ENCODE measurements at regions not wholly inside any gene's neighbourhood (a gene's known extent, or its start where the extent isn't known, plus 50 kb on each side); places are given as distances from the start of the nearest gene placed in this dataset.

- Histone ChIP-seq H3K4me3 (ENCODE audit: low read depth in 2 of 2, low read length in 1 of 2) (no peak overlapping the region), H3K9me3 (no peaks in the 10 kb centered on the region), H3K36me3 (replicated peaks in 1 of 2; ENCODE audit: control insufficient read depth in 1 of 2, insufficient read depth in 2 of 2, low read length in 1 of 2) (no peaks in the 10 kb centered on the region), H3K79me2 (ENCODE audit: insufficient read depth) (no peaks in the 10 kb centered on the region), H3K27ac (ENCODE audit: low read depth in 2 of 2, low read length in 1 of 2) (no peak overlapping the region), H3K4me1 (ENCODE audit: control insufficient read depth in 1 of 2, insufficient read depth in 2 of 2, low read depth in 1 of 2, low read length in 1 of 2) (no peaks in the 10 kb centered on the region; a peak in 2 of 4 replicates), H4K20me1 (ENCODE audit: insufficient read depth) (no peaks in the 10 kb centered on the region), H3K9ac (no peak overlapping the region), H3K27me3 (ENCODE audit: insufficient read depth) (no peaks in the 10 kb centered on the region), H3K9me2 (no peaks in the 10 kb centered on the region), H3K4me2 (no peak overlapping the region), H3F3A (replicated peaks; ENCODE audit: insufficient read depth) (no peaks in the 10 kb centered on the region), H2AFZ (ENCODE audit: low read depth) (no peak overlapping the region)
- TF ChIP-seq YY1 (IDR thresholded peaks at IDR 0.05; ENCODE audit: low read depth), result no peak
- ChIA-PET POLR2A (no interaction called here), CTCF (no interaction called here)
- WGBS (ENCODE audit: low lambda C conversion rate), result 21% methylated on average over 2 of the region's 2 CpGs
- DNase-seq, result no peak
Measured at GRCh38 chr2:65917986-65918385, 485.6 kb upstream of the SPRED2 start.

GRCh38 chr2:65916785-65917295, 484.4 kb upstream of the SPRED2 start:
- no peak overlapping the region for H3K9ac ChIP-seq
- H3K4me1 ChIP-seq (ENCODE audit: control insufficient read depth in 1 of 2, insufficient read depth in 2 of 2, low read depth in 1 of 2, low read length in 1 of 2), result no peaks in the 10 kb centered on the region; a peak in 2 of 4 replicates
- no peaks in the 10 kb centered on the region for H3K9me2 ChIP-seq
- H2AFZ ChIP-seq (ENCODE audit: low read depth), result no peak overlapping the region
- H3K4me3 ChIP-seq (ENCODE audit: low read depth in 2 of 2, low read length in 1 of 2), result no peak overlapping the region
- ChIA-PET CTCF (no interaction called here), POLR2A (no interaction called here)
- no peaks in the 10 kb centered on the region for H3K79me2 ChIP-seq (ENCODE audit: insufficient read depth)
- no peaks in the 10 kb centered on the region for H3K9me3 ChIP-seq
- no peaks in the 10 kb centered on the region for H3F3A ChIP-seq (replicated peaks; ENCODE audit: insufficient read depth)
- no peaks in the 10 kb centered on the region for H3K36me3 ChIP-seq (replicated peaks in 1 of 2; ENCODE audit: control insufficient read depth in 1 of 2, insufficient read depth in 2 of 2, low read length in 1 of 2)
- H3K27me3 ChIP-seq (ENCODE audit: insufficient read depth), result no peaks in the 10 kb centered on the region
- WGBS (ENCODE audit: low lambda C conversion rate), result 58% methylated on average over 2 of the region's 2 CpGs
- H3K4me2 ChIP-seq, result no peak overlapping the region
- no peak for DNase-seq
- H4K20me1 ChIP-seq (ENCODE audit: insufficient read depth), result no peaks in the 10 kb centered on the region
- TF ChIP-seq PBX3 (IDR thresholded peaks at IDR 0.05), result no peak
- TF ChIP-seq EP300 (IDR thresholded peaks at IDR 0.05; ENCODE audit: borderline replicate concordance in 1 of 2, low read depth in 1 of 2, low read length in 1 of 2), result no peak
- no peak for TF ChIP-seq USF1 (IDR thresholded peaks at IDR 0.05; ENCODE audit: borderline replicate concordance, low read depth)
- TF ChIP-seq FOXJ3 (CRISPR knock-in tag; IDR thresholded peaks at IDR 0.05), result no peak
- TF ChIP-seq NFIC (IDR thresholded peaks at IDR 0.05; ENCODE audit: borderline replicate concordance), result no peak
- no peak for TF ChIP-seq YY1 (IDR thresholded peaks at IDR 0.05; ENCODE audit: low read depth)
- TF ChIP-seq REST (IDR thresholded peaks at IDR 0.05; ENCODE audit: low read depth, low read length), result no peak
- no peak for TF ChIP-seq NRF1 (IDR thresholded peaks at IDR 0.05; ENCODE audit: low read depth, low read length)
- no peak for TF ChIP-seq TCF12 (IDR thresholded peaks at IDR 0.05)
- TF ChIP-seq IRF3 (IDR thresholded peaks at IDR 0.05; ENCODE audit: low read depth, low read length), result no peak
- TF ChIP-seq MEF2A (IDR thresholded peaks at IDR 0.05; ENCODE audit: borderline replicate concordance, low read depth), result no peak
- no peak for TF ChIP-seq MXI1 (IDR thresholded peaks at IDR 0.05; ENCODE audit: low read depth, low read length)
- TF ChIP-seq ZBTB33 (IDR thresholded peaks at IDR 0.05; ENCODE audit: borderline replicate concordance, low read depth), result no peak
- H3K27ac ChIP-seq (ENCODE audit: low read depth in 2 of 2, low read length in 1 of 2), result no peak overlapping the region
